EH (cell line): ENCODE measurements at regions not wholly inside any gene's neighbourhood (a gene's known extent, or its start where the extent isn't known, plus 50 kb on each side); places are given as distances from the start of the nearest gene placed in this dataset.
"Not testable (repeated sequence)": the region's sequence is repeated elsewhere in the genome, so short reads cannot be mapped to it uniquely, and the experiment has no call there.

ENCODE experiments used
- DNase-seq: peaks from one replicate; pipeline ENCODE4 v3.0.0-alpha.2; 2015; ENCODE audit warnings: low read depth

DNA sequence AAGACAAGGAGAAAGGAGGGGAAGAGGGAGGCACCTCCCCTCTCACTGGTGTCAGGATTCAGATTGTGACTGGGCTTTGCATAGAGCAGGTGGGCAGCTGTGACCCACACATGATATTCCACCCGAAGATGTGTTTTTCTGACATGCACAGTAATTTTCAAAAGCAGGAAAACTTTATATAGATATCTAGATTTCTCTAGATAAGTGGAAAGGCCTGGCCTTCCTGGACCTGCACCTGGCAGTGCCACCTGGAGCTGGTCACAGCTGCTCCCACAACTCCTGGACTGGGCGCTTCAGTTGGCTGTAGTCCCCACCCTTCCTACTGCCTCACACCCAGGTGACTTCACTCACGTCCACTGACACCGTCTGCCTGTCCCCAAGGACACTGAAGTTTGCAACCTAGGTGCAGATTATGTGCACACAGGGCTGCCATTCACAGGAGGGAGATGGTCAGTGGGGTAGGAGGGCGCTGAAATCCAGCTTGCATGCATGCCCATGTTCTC lies 70.4 kb upstream of the PLGLB2 start:
- DNase-seq, result not testable (repeated sequence)

DNA sequence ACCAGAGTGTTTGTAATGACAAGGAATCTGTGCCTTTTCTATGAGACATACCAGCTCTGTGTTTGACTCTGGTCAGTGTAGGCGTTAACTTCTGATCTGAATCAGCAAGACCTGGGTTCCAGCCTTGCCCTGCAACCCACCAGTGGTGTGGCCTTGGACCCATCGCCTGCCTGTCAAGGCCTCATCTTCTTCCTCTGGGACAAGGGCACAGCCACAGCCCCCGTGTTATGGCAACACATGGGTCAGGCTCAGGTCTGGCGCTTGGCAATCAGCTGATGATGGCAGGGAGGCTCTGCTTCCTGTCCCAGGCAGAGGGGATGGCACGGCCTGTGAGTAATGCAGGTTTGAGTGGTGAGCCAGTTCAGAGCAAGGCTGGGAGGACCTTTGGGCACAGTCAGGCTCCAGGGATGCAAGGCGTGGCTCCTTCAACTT lies 69.1 kb upstream of the PLGLB2 start:
- DNase-seq, result not testable (repeated sequence)

DNA sequence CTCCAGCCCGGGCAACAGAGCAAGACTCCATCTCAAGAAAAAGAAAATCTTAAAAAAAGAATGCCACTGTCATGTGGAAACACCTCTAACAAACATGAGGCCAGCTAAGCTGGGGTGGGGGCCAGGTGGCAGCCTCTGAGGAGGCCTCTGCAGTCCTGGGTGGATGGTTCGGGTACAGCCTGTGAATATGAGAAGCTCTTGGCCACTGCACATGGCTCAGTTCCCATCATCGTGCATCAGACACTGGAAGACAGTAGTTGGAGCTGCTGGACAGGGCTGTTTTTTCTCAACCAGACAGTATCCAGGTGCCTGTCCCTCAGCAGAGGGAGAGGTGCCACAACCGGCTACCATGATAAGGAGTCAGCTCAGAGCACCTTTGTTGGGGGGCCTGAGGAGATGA lies 67.9 kb upstream of the PLGLB2 start:
- not testable (repeated sequence) for DNase-seq

DNA sequence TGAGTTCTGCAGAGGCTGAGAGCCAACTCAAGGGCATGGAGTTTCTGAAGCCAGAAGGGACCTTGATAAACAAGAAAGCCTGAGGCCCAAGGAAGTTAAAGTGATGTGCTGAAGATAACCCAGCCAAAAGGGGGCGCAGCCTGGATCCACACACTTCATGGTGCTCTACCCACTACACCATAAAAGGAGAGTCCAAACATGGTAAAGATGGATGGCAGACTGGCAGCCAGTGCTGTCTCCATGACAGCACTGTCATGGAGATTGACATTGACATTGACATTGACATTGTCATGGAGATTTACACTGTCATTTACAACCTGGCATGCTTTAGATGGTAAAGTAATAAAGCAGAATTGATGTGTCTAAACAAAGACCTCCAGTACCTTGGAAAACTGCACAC lies 67.2 kb upstream of the PLGLB2 start:
- not testable (repeated sequence) for DNase-seq

DNA sequence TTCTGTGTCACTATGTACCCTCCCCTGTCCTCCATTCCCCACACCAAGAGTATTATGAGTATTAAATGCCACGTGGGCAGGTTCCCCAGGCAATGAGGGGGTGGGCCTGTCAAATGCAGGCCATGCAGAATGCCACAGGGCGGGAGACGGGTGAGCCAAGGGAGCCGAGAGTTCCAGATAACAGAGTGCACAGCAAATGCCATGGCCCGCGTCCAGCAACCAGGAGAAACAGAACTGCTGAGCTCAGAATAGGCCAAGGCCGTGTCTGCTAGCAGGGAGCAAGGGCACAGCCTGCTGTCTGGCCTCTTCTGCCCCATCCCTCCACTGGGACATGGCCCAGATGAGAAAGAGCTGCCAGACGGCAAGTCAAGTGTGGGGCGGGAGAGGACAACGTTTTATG lies 64.4 kb upstream of the PLGLB2 start:
- not testable (repeated sequence) for DNase-seq

DNA sequence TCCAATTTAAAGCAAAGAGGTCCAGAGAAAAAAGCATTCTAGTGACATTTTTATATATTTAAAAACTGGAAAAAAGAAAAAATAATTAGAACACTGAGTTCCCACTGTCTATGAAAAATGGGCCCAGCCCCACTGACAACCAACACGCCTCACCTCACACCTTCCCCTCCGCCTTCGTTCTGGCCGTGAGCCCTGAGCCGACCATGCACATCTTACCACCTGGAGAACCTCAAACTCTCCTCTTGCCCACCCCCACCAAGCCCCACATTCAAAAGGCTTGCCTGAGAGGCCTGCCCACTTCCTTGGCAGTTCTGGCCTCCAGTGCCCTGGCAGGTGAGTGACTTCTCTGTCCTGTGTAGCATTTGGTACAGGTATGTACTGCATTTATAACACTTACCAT lies 63.9 kb upstream of the PLGLB2 start:
- DNase-seq, result not testable (repeated sequence)

DNA sequence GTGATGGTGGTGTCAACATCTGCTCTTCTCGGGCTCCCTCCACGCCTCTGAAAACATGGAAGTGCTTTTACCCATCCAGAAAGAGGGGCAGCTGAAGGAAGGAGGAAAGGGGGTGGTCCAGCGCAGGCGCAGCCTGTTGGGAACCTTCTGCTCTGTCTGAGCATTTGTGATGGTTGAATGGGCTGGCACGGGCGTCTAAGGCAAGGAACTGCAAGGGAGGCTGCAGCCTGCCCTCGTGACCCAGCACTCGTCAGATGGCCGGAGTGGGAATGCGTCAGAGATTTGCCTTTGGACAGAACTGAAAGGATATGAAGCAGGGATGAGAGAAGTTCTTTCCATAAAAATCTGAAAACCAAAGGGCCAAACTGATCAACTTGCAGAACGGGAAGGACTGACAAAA lies 62.3 kb upstream of the PLGLB2 start:
- not testable (repeated sequence) for DNase-seq

DNA sequence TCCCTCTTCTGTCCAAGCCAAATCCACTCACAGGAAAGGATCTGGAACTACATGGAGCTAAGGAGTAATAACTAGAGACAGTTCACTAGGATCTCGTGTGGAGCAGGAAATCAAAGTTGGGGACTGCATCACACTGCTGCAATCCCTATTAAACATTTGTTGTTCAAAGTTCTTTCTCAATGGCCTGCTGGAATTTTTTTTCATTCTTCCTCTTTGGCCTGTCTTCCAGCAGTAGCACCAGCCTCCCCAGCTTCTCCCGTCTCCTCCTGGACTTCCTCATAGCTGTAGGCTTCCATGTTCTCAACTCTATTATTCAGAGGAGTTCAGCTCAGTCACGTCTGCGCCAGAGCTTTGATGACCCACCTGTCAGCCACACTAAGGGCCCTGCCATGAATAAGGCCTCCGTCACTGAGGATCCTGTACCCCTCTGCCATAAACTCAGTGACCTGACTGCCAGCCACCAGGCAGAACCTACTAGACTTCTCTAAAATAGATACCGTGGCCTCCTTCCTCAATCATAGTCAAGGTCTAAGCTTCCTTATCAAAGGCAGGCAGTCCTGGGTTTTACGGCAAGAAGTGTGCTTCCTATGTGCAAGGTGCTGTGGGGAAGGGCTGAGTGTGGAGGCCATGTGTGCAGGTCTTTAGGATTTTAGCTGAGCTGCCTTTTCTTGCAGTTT lies 60.9 kb upstream of the PLGLB2 start:
- not testable (repeated sequence) for DNase-seq

DNA sequence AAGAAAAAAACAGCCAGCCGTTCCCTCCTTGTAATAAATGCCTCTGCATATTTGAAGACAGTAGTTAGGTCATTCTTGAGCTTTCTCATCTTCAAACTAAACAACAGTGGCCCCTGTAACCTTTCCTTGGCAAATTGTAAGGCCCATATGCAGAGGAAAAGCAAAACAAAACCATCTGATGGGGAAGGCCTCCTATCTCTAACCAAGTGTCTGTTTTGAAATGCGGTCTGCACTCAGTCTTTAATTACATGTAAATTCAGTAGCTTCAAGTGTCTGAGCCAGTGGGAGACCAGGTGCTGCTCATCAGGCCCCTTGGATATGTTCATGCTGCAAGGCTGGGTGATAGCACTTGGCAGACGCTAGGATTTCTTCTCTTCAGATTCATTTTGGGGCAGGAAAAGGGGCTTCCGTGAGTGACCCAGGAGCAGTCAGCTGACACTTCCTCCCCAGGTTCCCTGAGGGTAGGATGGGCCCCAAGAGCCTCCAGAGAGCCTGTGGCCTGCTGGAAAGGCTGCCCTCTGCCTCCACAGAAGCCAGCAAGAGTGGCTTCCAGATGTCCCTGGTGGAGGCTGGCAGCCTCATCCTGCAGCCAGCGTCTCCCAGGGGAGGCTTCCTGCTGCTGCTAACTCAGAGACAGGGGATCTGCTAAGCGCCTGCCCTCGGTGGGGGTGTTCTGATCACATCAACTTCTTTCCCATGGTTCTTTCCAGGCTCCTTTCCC lies 60.2 kb upstream of the PLGLB2 start:
- DNase-seq, result peak; percentile 46

DNA sequence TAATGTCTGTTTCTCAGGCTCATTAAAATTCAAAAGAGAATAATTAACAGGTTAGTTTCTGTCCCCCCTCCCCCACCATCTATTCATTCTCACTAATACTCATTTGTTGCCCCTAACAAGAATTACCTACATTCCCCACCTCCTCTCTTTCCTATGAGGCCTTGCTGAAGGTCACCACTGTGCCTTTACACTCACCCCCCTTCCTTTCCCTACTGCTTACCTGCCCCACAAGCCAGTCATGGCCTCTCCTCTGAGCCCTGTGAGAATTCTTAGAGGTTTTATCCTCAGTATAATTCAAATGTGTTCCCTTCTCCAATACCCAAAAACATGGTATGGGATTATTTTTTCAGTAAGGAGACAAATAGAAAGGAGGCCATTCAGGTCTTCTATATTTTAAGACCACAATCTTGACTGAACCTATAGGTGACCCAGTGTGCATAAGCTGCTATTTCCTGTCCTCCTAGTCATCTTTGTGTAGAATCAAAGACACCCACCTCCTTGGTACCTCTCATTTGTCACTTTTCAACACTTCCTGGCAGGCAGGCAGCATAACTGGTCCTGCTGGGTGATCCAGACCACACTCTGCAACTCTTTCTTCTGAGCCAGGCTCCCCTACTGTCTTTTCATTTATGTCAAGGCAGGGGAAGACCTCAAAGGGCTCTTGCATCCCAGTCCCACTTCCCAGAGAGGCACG lies 55.8 kb upstream of the PLGLB2 start:
- not testable (repeated sequence) for DNase-seq

DNA sequence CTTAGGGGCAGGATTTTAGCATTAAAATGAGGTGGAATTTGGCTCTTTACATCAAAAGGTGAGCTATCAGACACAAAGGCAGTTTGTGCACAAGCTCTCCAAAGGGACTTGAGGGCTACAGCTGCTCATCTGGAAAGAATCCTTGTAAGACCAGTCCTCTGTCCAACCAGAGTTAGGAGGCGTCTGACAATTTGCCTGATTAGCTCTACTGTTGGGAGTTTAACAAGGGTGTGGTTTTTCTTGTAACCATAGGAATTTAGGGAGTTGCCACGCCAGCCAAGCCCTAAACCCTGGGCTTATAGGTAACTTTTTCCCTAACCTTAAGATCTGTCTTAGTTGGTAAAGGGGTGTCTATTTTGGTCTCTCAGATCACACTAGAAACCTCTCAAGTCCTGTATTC lies 55.0 kb upstream of the PLGLB2 start:
- DNase-seq, result peak; percentile 12

DNA sequence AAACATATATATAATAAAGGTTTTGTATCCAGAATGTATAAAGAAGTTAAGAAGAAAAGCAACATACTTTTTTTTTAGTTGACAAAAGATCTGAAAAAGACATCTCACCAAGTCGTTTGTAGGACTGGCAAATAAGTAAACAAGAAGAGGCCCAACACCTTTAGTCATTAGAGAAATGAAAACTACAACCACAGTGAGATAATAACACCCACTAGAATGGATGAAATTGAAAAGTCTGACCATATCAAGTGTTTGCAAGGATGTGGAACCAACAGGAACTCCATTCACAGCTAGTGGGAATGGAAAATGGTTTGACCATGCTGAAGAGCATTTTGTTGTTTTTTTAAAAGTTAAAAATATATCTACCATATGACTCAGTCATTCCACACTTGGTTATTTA lies 54.0 kb upstream of the PLGLB2 start:
- not testable (repeated sequence) for DNase-seq

DNA sequence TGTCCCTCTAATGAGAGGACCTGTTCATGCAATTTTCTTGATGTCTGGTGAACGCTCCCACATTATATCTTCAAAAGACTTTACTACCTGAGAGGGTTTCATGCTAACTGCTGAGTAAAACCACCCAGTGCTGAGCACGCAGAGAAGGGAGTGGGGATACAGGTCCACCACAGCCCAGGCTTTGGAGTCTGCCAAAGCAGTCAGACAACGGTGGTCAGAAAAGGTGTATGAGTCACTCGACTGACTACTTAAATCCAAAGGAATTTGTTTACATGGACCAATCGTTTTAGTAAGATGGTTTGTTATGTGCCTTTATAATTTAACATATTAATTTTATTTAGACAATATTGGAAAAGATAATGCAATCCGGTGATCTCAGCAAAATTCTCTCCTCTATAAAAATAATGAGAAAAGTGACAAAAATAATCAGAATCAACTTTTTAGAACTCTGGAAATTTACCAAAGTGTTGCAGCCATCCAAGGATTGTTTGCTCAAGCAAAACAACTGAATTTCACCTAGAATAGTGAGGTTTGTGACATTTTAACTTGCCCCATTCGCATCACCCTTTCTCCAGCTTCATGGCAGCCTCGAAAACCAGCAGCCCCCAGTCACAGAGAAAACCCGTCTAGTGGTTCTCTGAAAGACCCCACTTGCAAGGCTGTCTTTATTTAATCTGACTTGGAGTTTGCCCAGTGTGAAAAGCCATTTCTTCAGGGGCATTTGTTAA lies 52.1 kb upstream of the PLGLB2 start:
- peak; percentile 31 for DNase-seq
